HCT116 (cell line): ENCODE measurements at regions not wholly inside any gene's neighbourhood (a gene's known extent, or its start where the extent isn't known, plus 50 kb on each side); places are given as distances from the start of the nearest gene placed in this dataset.

Experiments
- ATAC-seq: fragments of 200-7000 bp; cut with Tn5 transposase; 2 replicates; pipeline ENCODE4 v1.9.1; 2020; ENCODE audit warnings: mild to moderate bottlenecking, moderate library complexity
- BruUV-seq: library from RNA; stranded (reverse); fragments of 400-500 nt; replicated peaks from 2 replicates; lab custom pipeline; 2021; lab: Mats Ljungman, UMichigan
- CTCF ChIA-PET: fragments of 300-600 bp; sonication (Branson Sonifier 250); formaldehyde crosslinking; loops from one replicate; lab custom pipeline; 2021; ENCODE audit warnings: antibody characterized with exemption; lab: Charles Lee
- POLR2A ChIA-PET: fragments of 300-600, 350-600 bp; sonication (Branson Sonifier 250); formaldehyde crosslinking; loops from one replicate; lab custom pipeline; 2021; ENCODE audit warnings: antibody characterized with exemption; lab: Charles Lee
- RAD21 ChIA-PET, 2 experiments: fragments of 300-600 bp; sonication (Branson Sonifier 250); formaldehyde crosslinking; loops; one replicate each; lab custom pipeline; 2023; ENCODE audit warnings: low total read pairs in 2 of 2; ENCODE audit not compliant: uncharacterized antibody in 2 of 2, unreplicated experiment in 2 of 2, low non-redundant PET in 1 of 2; lab: Charles Lee
- DNase-seq: peaks from one replicate; pipeline ENCODE4 v3.0.0-alpha.2; 2010; ENCODE audit warnings: low read depth, low spot score
- H2AFZ ChIP-seq: fragments of 200-600 bp; shearing (Covaris generic), sonication (generic); 2 replicates; pipeline ENCODE4 v1.6.1; 2017; ENCODE audit warnings: low read depth, mixed run types, mixed read lengths, antibody characterized with exemption, low read length; ENCODE audit not compliant: poor library complexity, severe bottlenecking
- H3K27ac ChIP-seq: 2 replicates; pipeline ENCODE4 v1.5.1; 2012; ENCODE audit warnings: low read depth, low read length
- H3K27me3 ChIP-seq: fragments of 200-600 bp; sonication (generic); 2 replicates; pipeline ENCODE4 v1.6.1; 2016; ENCODE audit warnings: mixed run types, low read length, mixed read lengths; ENCODE audit not compliant: insufficient read depth
- H3K36me3 ChIP-seq, 2 experiments: fragments of 200-500 bp in 1 of 2; fragments of 200-600 bp in 1 of 2; sonication (Bioruptor generic) in 1 of 2; sonication (generic) in 1 of 2; 2 replicates each; pipeline versions ENCODE4 v1.5.1 to v1.6.1; 2014 to 2016; ENCODE audit warnings: low read length in 2 of 2, inconsistent platforms in 1 of 2, mixed read lengths in 1 of 2, mixed run types in 1 of 2; ENCODE audit not compliant: insufficient read depth in 2 of 2, control insufficient read depth in 1 of 2
- H3K4me1 ChIP-seq, 2 experiments: fragments of 200-600 bp in 1 of 2; sonication (generic) in 1 of 2; 2 replicates each; pipeline versions ENCODE4 v1.5.1 to v1.6.1; 2012 to 2017; ENCODE audit warnings: low read length in 2 of 2, inconsistent platforms in 1 of 2, mild to moderate bottlenecking in 1 of 2, mixed read lengths in 1 of 2, mixed run types in 1 of 2, moderate library complexity in 1 of 2; ENCODE audit not compliant: insufficient read depth in 2 of 2, control insufficient read depth in 1 of 2
- H3K4me2 ChIP-seq: fragments of 200-600 bp; sonication (generic); 2 replicates; pipeline ENCODE4 v1.6.1; 2017; ENCODE audit warnings: mixed run types, low read length, mixed read lengths
- H3K4me3 ChIP-seq, 2 experiments: fragments of 200-600 bp in 1 of 2; sonication (generic) in 1 of 2; replicated peaks in 1 of 2; 2 replicates each; pipeline ENCODE4 v1.5.1; 2011 to 2016; ENCODE audit warnings: low read length in 2 of 2, control low read depth in 1 of 2, low read depth in 1 of 2, mild to moderate bottlenecking in 1 of 2, mixed read lengths in 1 of 2, mixed run types in 1 of 2
- H3K79me2 ChIP-seq: fragments of 200-600 bp; sonication (generic); 2 replicates; pipeline ENCODE4 v1.6.1; 2017; ENCODE audit warnings: mild to moderate bottlenecking, mixed run types, low read length, moderate library complexity, mixed read lengths; ENCODE audit not compliant: insufficient read depth
- H3K9ac ChIP-seq: fragments of 200-600 bp; sonication (generic); 2 replicates; pipeline ENCODE4 v1.6.1; 2016; ENCODE audit warnings: low read length, mixed read lengths
- H3K9me2 ChIP-seq: fragments of 200-600 bp; sonication (generic), shearing (Covaris generic); 2 replicates; pipeline ENCODE4 v1.6.1; 2017; ENCODE audit warnings: mixed run types, mild to moderate bottlenecking, moderate library complexity; ENCODE audit not compliant: insufficient read depth
- H3K9me3 ChIP-seq, 2 experiments: fragments of 200-500 bp in 1 of 2; fragments of 200-600 bp in 1 of 2; sonication (Bioruptor generic) in 1 of 2; sonication (generic) in 1 of 2; 2 replicates each; pipeline ENCODE4 v1.6.1; 2014 to 2017; ENCODE audit warnings: low read length in 2 of 2, mixed read lengths in 2 of 2, inconsistent platforms in 1 of 2, low read depth in 1 of 2, mild to moderate bottlenecking in 1 of 2, mixed run types in 1 of 2, moderate library complexity in 1 of 2; ENCODE audit not compliant: control insufficient read depth in 1 of 2, insufficient read depth in 1 of 2
- H4K20me1 ChIP-seq: fragments of 200-600 bp; sonication (generic), shearing (Covaris generic); 2 replicates; pipeline ENCODE4 v1.6.1; 2017; ENCODE audit warnings: mixed run types, mild to moderate bottlenecking, moderate library complexity; ENCODE audit not compliant: insufficient read depth
- CBX3 ChIP-seq: IDR thresholded peaks from 2 replicates; pipeline ENCODE4 v1.6.1; 2012; ENCODE audit warnings: low read depth
- CTCF ChIP-seq, 3 experiments: fragments of 200-600 bp in 1 of 3; sonication (generic) in 1 of 3; IDR thresholded peaks in 2 of 3; conservative IDR thresholded peaks in 1 of 3; 2 replicates each; pipeline ENCODE4 v1.5.1; 2012 to 2017; ENCODE audit warnings: low read depth in 2 of 3, low read length in 2 of 3, antibody characterized with exemption in 1 of 3, borderline replicate concordance in 1 of 3, control low read depth in 1 of 3, mild to moderate bottlenecking in 1 of 3, mixed read lengths in 1 of 3, mixed run types in 1 of 3, moderate library complexity in 1 of 3; ENCODE audit not compliant: insufficient read depth in 1 of 3
- EZH2 ChIP-seq: fragments of 200-600 bp; sonication (generic); IDR thresholded peaks from 2 replicates; pipeline ENCODE4 v1.6.1; 2017; ENCODE audit warnings: antibody characterized with exemption, mixed run types
- POLR2A ChIP-seq: IDR thresholded peaks from 2 replicates; pipeline ENCODE4 v1.7.0; 2011; ENCODE audit warnings: borderline replicate concordance; ENCODE audit not compliant: insufficient read depth, insufficient read length; ENCODE audit errors: extremely low read depth
- POLR2AphosphoS5 ChIP-seq: IDR thresholded peaks from 2 replicates; pipeline ENCODE4 v1.6.1; 2011; ENCODE audit warnings: mild to moderate bottlenecking, low read depth, low read length, moderate library complexity
- TCF7L2 ChIP-seq: IDR thresholded peaks from 2 replicates; pipeline ENCODE4 v1.7.0; 2011; ENCODE audit warnings: borderline replicate concordance, inconsistent platforms; ENCODE audit not compliant: insufficient read depth, insufficient read length; ENCODE audit errors: extremely low read depth
- ZNF274 ChIP-seq: fragments of 200-500 bp; sonication (Bioruptor generic); IDR thresholded peaks from 2 replicates; pipeline ENCODE4 v1.6.1; 2014; ENCODE audit warnings: mild to moderate bottlenecking, low read depth, low read length, inconsistent platforms
- intact Hi-C: fragments of 100-400 bp; cut with micrococcal nuclease; formaldehyde crosslinking; loops from 2 replicates; pipeline ENCODE4 v1.10.0; 2022
- TF ChIP-seq, protein P1 (sequence below): IDR thresholded peaks from 2 replicates; pipeline ENCODE4 v1.6.1; 2012; ENCODE audit warnings: low read depth

- no peaks in the 10 kb centered on the region for H3K9me2 ChIP-seq
- H3K79me2 ChIP-seq: no peaks in the 10 kb centered on the region
- H3K9me3 ChIP-seq: peaks cover 0 to 3% of the 10 kb centered on the region in 2 experiments; a peak in 2 of 4 replicates
- H2AFZ ChIP-seq: no peak overlapping the region
- RAD21 ChIA-PET: no interaction called here
- H3K4me1 ChIP-seq: no peaks in the 10 kb centered on the region
- no TSS peak for BruUV-seq
- CTCF ChIA-PET: no interaction called here
- no peaks in the 10 kb centered on the region for H3K27me3 ChIP-seq
- H3K36me3 ChIP-seq: no peaks in the 10 kb centered on the region
- no peak for ATAC-seq
- POLR2A ChIA-PET: no interaction called here
- no peak overlapping the region for H3K9ac ChIP-seq
- DNase-seq: no peak
- intact Hi-C loops: no loop called here
- H3K4me2 ChIP-seq: no peak overlapping the region
- no peak overlapping the region for H3K27ac ChIP-seq
- TF ChIP-seq, protein P1, sequence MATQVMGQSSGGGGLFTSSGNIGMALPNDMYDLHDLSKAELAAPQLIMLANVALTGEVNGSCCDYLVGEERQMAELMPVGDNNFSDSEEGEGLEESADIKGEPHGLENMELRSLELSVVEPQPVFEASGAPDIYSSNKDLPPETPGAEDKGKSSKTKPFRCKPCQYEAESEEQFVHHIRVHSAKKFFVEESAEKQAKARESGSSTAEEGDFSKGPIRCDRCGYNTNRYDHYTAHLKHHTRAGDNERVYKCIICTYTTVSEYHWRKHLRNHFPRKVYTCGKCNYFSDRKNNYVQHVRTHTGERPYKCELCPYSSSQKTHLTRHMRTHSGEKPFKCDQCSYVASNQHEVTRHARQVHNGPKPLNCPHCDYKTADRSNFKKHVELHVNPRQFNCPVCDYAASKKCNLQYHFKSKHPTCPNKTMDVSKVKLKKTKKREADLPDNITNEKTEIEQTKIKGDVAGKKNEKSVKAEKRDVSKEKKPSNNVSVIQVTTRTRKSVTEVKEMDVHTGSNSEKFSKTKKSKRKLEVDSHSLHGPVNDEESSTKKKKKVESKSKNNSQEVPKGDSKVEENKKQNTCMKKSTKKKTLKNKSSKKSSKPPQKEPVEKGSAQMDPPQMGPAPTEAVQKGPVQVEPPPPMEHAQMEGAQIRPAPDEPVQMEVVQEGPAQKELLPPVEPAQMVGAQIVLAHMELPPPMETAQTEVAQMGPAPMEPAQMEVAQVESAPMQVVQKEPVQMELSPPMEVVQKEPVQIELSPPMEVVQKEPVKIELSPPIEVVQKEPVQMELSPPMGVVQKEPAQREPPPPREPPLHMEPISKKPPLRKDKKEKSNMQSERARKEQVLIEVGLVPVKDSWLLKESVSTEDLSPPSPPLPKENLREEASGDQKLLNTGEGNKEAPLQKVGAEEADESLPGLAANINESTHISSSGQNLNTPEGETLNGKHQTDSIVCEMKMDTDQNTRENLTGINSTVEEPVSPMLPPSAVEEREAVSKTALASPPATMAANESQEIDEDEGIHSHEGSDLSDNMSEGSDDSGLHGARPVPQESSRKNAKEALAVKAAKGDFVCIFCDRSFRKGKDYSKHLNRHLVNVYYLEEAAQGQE: no peak
- no peak for TF ChIP-seq POLR2A
- no peaks in the 10 kb centered on the region for H4K20me1 ChIP-seq
- H3K4me3 ChIP-seq: no peak overlapping the region
Observed at GRCh38 chr16:63130942-63131341, 1094.7 kb upstream of the CDH8 start.

DNA sequence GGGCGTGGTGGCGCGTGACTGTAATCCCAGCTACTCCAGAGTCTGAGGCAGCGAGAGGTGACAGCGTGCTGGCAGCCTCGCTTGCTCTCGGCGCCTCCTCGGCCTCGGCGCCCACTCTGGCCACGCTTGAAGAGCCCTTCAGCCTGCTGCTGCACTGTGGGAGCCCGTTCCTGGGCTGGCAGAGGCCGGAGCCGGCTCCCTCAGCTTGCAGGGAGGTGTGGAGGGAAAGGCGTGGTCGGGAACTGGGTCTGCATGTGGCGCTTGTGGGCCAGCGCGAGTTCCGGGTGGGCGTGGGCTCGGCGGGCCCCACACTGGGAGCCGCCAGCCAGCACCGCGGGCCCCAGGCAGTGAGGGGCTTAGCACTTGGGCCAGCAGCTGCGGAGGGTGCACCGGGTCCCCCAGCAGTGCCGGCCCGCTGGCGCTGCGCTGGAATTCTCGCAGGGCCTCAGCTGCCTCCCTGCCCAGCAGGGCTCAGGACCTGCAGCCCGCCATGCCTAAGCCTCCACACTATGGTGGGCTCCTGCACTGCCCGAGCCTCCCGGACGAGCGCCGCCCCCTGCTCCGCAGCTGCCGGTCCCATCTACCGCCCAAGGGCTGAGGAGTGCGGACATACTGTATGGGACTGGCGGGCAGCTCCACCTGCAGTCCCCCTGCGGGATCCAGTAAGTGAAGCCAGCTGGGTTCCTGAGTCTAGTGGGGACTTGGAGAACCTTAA, 1093.3 kb upstream of the CDH8 start:
- ATAC-seq (no peak), DNase-seq (no peak)
- Histone ChIP-seq H2AFZ (no peak overlapping the region), H3K27ac (no peak overlapping the region), H3K4me2 (no peak overlapping the region), H3K79me2 (no peaks in the 10 kb centered on the region), H3K4me3 (no peak overlapping the region), H3K9ac (no peak overlapping the region), H3K4me1 (no peaks in the 10 kb centered on the region), H4K20me1 (no peaks in the 10 kb centered on the region), H3K9me3 (peaks cover 0 to 3% of the 10 kb centered on the region in 2 experiments; a peak in 1 of 4 replicates), H3K9me2 (no peaks in the 10 kb centered on the region), H3K36me3 (no peaks in the 10 kb centered on the region), H3K27me3 (no peaks in the 10 kb centered on the region)
- ChIA-PET CTCF (no interaction called here), POLR2A (no interaction called here), RAD21 (no interaction called here)
- BruUV-seq: no TSS peak
- intact Hi-C loops: no loop called here
- TF ChIP-seq POLR2A (no peak), CBX3 (no peak), TCF7L2 (no peak), POLR2AphosphoS5 (no peak), EZH2 (no peak), CTCF (IDR thresholded peaks at IDR 0.05 in 2 of 3, conservative IDR thresholded peaks at IDR 0.05 in 1 of 3; ENCODE audit: borderline replicate concordance in 1 of 3, insufficient read depth in 1 of 3, low read depth in 2 of 3, low read length in 2 of 3) (no peak), ZNF274 (no peak)
- TF ChIP-seq, protein P1: no peak
